PFSK-1 (cell line): ENCODE measurements at regions not wholly inside any gene's neighbourhood (a gene's known extent, or its start where the extent isn't known, plus 50 kb on each side); places are given as distances from the start of the nearest gene placed in this dataset.

ENCODE experiments used
- FOXP2 ChIP-seq: optimal IDR thresholded peaks from 2 replicates; pipeline ENCODE3; 2011; ENCODE audit warnings: borderline replicate concordance, control low read depth, inconsistent platforms; ENCODE audit not compliant: insufficient read depth; ENCODE audit errors: extremely low read length, extremely low read depth
- TF ChIP-seq, protein P1 (sequence below), 2 experiments: IDR thresholded peaks; 2 replicates each; pipeline versions ENCODE4 v1.6.1 to v1.8.0; 2011 to 2012; ENCODE audit warnings: low read depth in 2 of 2, low read length in 2 of 2, control low read depth in 1 of 2, inconsistent platforms in 1 of 2, mild to moderate bottlenecking in 1 of 2, moderate library complexity in 1 of 2; ENCODE audit not compliant: insufficient read depth in 1 of 2

DNA sequence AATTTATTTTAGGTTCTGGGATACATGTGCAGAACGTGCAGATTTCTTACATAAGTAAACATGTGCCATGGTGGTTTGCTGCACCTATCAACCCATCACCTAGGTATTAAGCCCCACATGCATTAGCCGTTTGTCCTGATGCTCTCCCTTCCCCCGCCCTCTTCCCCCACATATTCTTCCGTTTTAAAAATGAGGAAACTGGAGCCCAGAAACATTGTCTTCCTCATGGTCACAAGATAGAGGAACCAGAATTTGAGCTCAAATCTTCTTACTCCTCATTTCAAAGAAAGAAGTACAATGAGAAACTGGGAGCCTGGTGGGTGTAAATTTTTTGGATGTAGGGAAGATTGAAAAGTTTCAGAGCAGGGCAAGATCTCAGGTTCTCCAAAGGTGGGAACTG lies 56.1 kb upstream of the USP3 start:
- TF ChIP-seq FOXP2: no peak
- TF ChIP-seq, protein P1, sequence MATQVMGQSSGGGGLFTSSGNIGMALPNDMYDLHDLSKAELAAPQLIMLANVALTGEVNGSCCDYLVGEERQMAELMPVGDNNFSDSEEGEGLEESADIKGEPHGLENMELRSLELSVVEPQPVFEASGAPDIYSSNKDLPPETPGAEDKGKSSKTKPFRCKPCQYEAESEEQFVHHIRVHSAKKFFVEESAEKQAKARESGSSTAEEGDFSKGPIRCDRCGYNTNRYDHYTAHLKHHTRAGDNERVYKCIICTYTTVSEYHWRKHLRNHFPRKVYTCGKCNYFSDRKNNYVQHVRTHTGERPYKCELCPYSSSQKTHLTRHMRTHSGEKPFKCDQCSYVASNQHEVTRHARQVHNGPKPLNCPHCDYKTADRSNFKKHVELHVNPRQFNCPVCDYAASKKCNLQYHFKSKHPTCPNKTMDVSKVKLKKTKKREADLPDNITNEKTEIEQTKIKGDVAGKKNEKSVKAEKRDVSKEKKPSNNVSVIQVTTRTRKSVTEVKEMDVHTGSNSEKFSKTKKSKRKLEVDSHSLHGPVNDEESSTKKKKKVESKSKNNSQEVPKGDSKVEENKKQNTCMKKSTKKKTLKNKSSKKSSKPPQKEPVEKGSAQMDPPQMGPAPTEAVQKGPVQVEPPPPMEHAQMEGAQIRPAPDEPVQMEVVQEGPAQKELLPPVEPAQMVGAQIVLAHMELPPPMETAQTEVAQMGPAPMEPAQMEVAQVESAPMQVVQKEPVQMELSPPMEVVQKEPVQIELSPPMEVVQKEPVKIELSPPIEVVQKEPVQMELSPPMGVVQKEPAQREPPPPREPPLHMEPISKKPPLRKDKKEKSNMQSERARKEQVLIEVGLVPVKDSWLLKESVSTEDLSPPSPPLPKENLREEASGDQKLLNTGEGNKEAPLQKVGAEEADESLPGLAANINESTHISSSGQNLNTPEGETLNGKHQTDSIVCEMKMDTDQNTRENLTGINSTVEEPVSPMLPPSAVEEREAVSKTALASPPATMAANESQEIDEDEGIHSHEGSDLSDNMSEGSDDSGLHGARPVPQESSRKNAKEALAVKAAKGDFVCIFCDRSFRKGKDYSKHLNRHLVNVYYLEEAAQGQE (IDR thresholded peaks at IDR 0.05; ENCODE audit: insufficient read depth in 1 of 2, low read depth in 2 of 2, low read length in 2 of 2): no peak
